Trophoblast cell (in vitro differentiated cells and primary cell): ENCODE measurements at regions not wholly inside any gene's neighbourhood (a gene's known extent, or its start where the extent isn't known, plus 50 kb on each side); places are given as distances from the start of the nearest gene placed in this dataset.

ENCODE experiments used
- DNase-seq, 2 donors: peaks; one replicate each; pipeline ENCODE4 v3.0.0-alpha.2; 2016
- H2AFZ ChIP-seq: 2 replicates; pipeline ENCODE4 v1.6.1; 2013; ENCODE audit warnings: low read length, moderate library complexity, mild to moderate bottlenecking; ENCODE audit not compliant: insufficient read depth, poor library complexity
- H2AK5ac ChIP-seq: 2 replicates; pipeline ENCODE4 v1.6.1; 2013; ENCODE audit warnings: mild to moderate bottlenecking, low read length
- H2BK120ac ChIP-seq: 2 replicates; pipeline ENCODE4 v1.6.1; 2013; ENCODE audit warnings: low read length, mild to moderate bottlenecking, moderate library complexity; ENCODE audit not compliant: insufficient read depth, poor library complexity
- H2BK12ac ChIP-seq: 2 replicates; pipeline ENCODE4 v1.6.1; 2013; ENCODE audit warnings: mild to moderate bottlenecking, low read length, moderate library complexity
- H2BK5ac ChIP-seq: 2 replicates; pipeline ENCODE4 v1.6.1; 2013; ENCODE audit warnings: low read length, low read depth, moderate library complexity, mild to moderate bottlenecking; ENCODE audit not compliant: poor library complexity
- H3K14ac ChIP-seq: 2 replicates; pipeline ENCODE4 v1.6.1; 2013; ENCODE audit warnings: mild to moderate bottlenecking, low read length
- H3K18ac ChIP-seq: 2 replicates; pipeline ENCODE4 v1.6.1; 2013; ENCODE audit warnings: mild to moderate bottlenecking, low read length
- H3K23ac ChIP-seq: 2 replicates; pipeline ENCODE4 v1.6.1; 2013; ENCODE audit warnings: low read length
- H3K27ac ChIP-seq: 2 replicates; pipeline ENCODE4 v1.5.1; 2013; ENCODE audit warnings: low read depth, mild to moderate bottlenecking, inconsistent platforms, low read length, moderate library complexity
- H3K27me3 ChIP-seq: 2 replicates; pipeline ENCODE4 v1.6.1; 2013; ENCODE audit warnings: inconsistent platforms, mild to moderate bottlenecking, low read length, moderate library complexity; ENCODE audit not compliant: insufficient read depth
- H3K36me3 ChIP-seq, 2 experiments: 1 replicate in 1 of 2; 2 replicates in 1 of 2; pipeline ENCODE4 v1.6.1; 2013; ENCODE audit warnings: low read length in 2 of 2, mild to moderate bottlenecking in 2 of 2, moderate library complexity in 1 of 2; ENCODE audit not compliant: insufficient read depth in 2 of 2, control insufficient read depth in 1 of 2
- H3K4ac ChIP-seq: 2 replicates; pipeline ENCODE4 v1.6.1; 2013; ENCODE audit warnings: low read depth, mild to moderate bottlenecking, low read length, moderate library complexity
- H3K4me1 ChIP-seq, 2 experiments: 1 replicate in 1 of 2; 2 replicates in 1 of 2; pipeline ENCODE4 v1.6.1; 2013; ENCODE audit warnings: low read length in 2 of 2, mild to moderate bottlenecking in 2 of 2, moderate library complexity in 1 of 2; ENCODE audit not compliant: insufficient read depth in 2 of 2, control insufficient read depth in 1 of 2
- H3K4me2 ChIP-seq: 2 replicates; pipeline ENCODE4 v1.6.1; 2013; ENCODE audit warnings: inconsistent platforms, mild to moderate bottlenecking, low read length, moderate library complexity
- H3K4me3 ChIP-seq: 2 replicates; pipeline ENCODE4 v1.5.1; 2013; ENCODE audit warnings: mild to moderate bottlenecking, low read depth, low read length, inconsistent platforms
- H3K79me1 ChIP-seq: one replicate; pipeline ENCODE4 v1.6.1; 2013; ENCODE audit warnings: low read length
- H3K79me2 ChIP-seq: 2 replicates; pipeline ENCODE4 v1.6.1; 2013; ENCODE audit warnings: low read length, mild to moderate bottlenecking; ENCODE audit not compliant: control insufficient read depth, insufficient read depth, poor library complexity
- H3K9ac ChIP-seq: 2 replicates; pipeline ENCODE4 v1.6.1; 2013; ENCODE audit warnings: mild to moderate bottlenecking, low read length
- H3K9me3 ChIP-seq: 2 replicates; pipeline ENCODE4 v1.6.1; 2013; ENCODE audit warnings: low read depth, mild to moderate bottlenecking, control low read depth, inconsistent platforms, low read length; ENCODE audit not compliant: insufficient read depth
- H4K12ac ChIP-seq: 2 replicates; pipeline ENCODE4 v1.6.1; 2013; ENCODE audit warnings: low read depth, mild to moderate bottlenecking, low read length, moderate library complexity
- H4K8ac ChIP-seq: 2 replicates; pipeline ENCODE4 v1.6.1; 2013; ENCODE audit warnings: low read depth, mild to moderate bottlenecking, low read length, moderate library complexity
- H4K91ac ChIP-seq: one replicate; pipeline ENCODE4 v1.6.1; 2013; ENCODE audit warnings: low read depth, mild to moderate bottlenecking, low read length, moderate library complexity
- WGBS: extraction: QIAGEN DNeasy Blood & Tissue Kit; methylation state at CpG from one replicate; pipeline ENCODE4 v1.1.7; 2013; ENCODE audit warnings: missing lambda C conversion rate; ENCODE audit not compliant: insufficient read length, insufficient coverage; ENCODE audit errors: extremely low coverage; 5-methylcytosine and 5-hydroxymethylcytosine counted together

DNA sequence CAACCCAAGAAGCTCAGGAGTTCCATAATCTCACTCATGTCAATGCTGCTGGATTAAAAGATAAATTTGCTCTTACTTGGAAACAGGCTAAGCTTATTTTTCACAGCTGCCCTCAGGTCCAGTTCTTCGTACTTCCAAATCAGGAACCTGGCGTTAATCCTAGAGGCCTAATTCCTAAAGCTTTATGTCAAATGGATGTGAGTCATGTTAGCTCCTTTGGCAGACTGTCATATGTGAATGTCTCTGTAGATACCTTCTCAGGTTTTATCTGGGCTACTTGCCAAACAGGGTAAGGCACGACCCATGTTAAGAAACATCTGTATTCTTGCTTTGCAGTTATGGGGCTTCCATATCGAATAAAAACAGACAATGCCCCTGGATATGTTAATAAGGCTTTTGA, 504.6 kb downstream of the ALG10 start:
- no peak overlapping the region for H2BK120ac ChIP-seq
- no peak overlapping the region for H3K18ac ChIP-seq
- no CpG with 5 or more reads among the region's 4 CpGs for WGBS
- H4K12ac ChIP-seq = no peak overlapping the region
- H3K4me1 ChIP-seq = no peaks in the 10 kb centered on the region
- no peak overlapping the region for H3K4me2 ChIP-seq
- no peak overlapping the region for H2BK5ac ChIP-seq
- no peak overlapping the region for H3K4ac ChIP-seq
- peaks cover 4% of the 10 kb centered on the region for H3K9me3 ChIP-seq
- peak in 1 of 2 donors; percentile 50 for DNase-seq
- no peak overlapping the region for H3K27ac ChIP-seq
- no peak overlapping the region for H2BK12ac ChIP-seq
- H4K8ac ChIP-seq = no peak overlapping the region
- H3K23ac ChIP-seq = no peak overlapping the region
- H3K27me3 ChIP-seq = no peaks in the 10 kb centered on the region
- no peak overlapping the region for H3K9ac ChIP-seq
- H2AFZ ChIP-seq = no peak overlapping the region
- no peak overlapping the region for H3K4me3 ChIP-seq
- H3K79me1 ChIP-seq = no peaks in the 10 kb centered on the region
- no peak overlapping the region for H4K91ac ChIP-seq
- H3K36me3 ChIP-seq = no peaks in the 10 kb centered on the region
- H3K14ac ChIP-seq = no peak overlapping the region
- H3K79me2 ChIP-seq = no peaks in the 10 kb centered on the region
- no peak overlapping the region for H2AK5ac ChIP-seq

DNA sequence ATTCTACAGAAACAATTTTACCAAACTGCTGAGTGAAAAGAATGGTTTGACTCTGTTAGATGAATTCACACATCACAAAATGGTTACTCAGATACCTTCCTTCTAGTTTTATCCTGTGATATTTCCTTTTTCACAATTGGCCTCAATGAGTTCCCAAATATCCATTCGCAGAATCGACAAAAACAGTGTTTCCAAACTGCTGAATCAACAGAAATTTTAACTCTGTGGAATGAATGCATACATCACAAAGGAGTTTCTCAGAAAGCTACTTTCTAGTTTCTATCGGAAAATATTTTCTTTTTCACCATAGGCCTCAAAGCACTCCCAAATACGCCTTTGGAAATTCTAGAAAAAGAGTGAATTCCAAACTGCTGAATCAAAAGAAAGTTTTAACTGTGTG, 525.0 kb downstream of the ALG10 start:
- no peaks in the 10 kb centered on the region for H3K4me1 ChIP-seq
- H3K4me2 ChIP-seq = no peak overlapping the region
- H3K79me2 ChIP-seq = no peaks in the 10 kb centered on the region
- no peak overlapping the region for H3K27ac ChIP-seq
- H2AK5ac ChIP-seq = no peak overlapping the region
- no peak overlapping the region for H3K14ac ChIP-seq
- no peak overlapping the region for H2BK120ac ChIP-seq
- no peak overlapping the region for H3K4me3 ChIP-seq
- H3K9me3 ChIP-seq = no peaks in the 10 kb centered on the region
- no peak overlapping the region for H3K23ac ChIP-seq
- no peak overlapping the region for H4K12ac ChIP-seq
- no peaks in the 10 kb centered on the region for H3K27me3 ChIP-seq
- H3K79me1 ChIP-seq = no peaks in the 10 kb centered on the region
- no peak overlapping the region for H3K9ac ChIP-seq
- H2BK5ac ChIP-seq = no peak overlapping the region
- H3K4ac ChIP-seq = no peak overlapping the region
- no peak overlapping the region for H2BK12ac ChIP-seq
- no peak for DNase-seq
- WGBS = no CpG with 5 or more reads among the region's 4 CpGs
- no peak overlapping the region for H3K18ac ChIP-seq
- H4K8ac ChIP-seq = no peak overlapping the region
- no peaks in the 10 kb centered on the region for H3K36me3 ChIP-seq
- no peak overlapping the region for H4K91ac ChIP-seq
- no peak overlapping the region for H2AFZ ChIP-seq

DNA sequence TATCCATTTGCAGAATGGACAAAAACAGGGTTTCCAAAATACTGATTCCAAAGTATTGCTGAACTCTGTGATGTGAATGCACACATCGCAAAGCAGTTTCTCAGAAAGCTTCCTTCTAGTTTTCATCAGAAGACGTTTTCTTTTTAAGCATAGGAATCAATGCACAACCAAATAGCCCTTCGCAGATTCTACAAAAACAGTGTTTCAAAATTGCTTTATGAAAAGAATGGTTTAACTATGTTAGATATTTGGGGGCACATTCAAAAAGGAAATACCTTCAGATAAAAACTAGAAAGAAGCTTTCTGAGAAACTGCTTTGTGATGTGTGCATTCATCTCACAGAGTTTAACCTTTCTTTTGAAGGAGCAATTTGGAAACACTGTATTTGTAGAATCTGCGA, 569.7 kb downstream of the ALG10 start:
- Histone ChIP-seq H3K36me3 (no peaks in the 10 kb centered on the region), H3K27ac (no peak overlapping the region), H3K9ac (no peak overlapping the region), H2BK120ac (no peak overlapping the region), H3K18ac (no peak overlapping the region), H3K4me3 (no peak overlapping the region), H3K14ac (no peak overlapping the region), H3K9me3 (peaks cover 15% of the 10 kb centered on the region), H3K4me2 (no peak overlapping the region), H3K79me1 (no peaks in the 10 kb centered on the region), H4K91ac (no peak overlapping the region), H2AFZ (no peak overlapping the region), H2BK5ac (no peak overlapping the region), H4K8ac (no peak overlapping the region), H3K27me3 (no peaks in the 10 kb centered on the region), H3K4ac (no peak overlapping the region), H4K12ac (no peak overlapping the region), H3K23ac (no peak overlapping the region), H2AK5ac (no peak overlapping the region), H3K4me1 (no peaks in the 10 kb centered on the region), H3K79me2 (no peaks in the 10 kb centered on the region), H2BK12ac (no peak overlapping the region)
- DNase-seq = no peak
- WGBS = no CpG with 5 or more reads among the region's 4 CpGs

DNA sequence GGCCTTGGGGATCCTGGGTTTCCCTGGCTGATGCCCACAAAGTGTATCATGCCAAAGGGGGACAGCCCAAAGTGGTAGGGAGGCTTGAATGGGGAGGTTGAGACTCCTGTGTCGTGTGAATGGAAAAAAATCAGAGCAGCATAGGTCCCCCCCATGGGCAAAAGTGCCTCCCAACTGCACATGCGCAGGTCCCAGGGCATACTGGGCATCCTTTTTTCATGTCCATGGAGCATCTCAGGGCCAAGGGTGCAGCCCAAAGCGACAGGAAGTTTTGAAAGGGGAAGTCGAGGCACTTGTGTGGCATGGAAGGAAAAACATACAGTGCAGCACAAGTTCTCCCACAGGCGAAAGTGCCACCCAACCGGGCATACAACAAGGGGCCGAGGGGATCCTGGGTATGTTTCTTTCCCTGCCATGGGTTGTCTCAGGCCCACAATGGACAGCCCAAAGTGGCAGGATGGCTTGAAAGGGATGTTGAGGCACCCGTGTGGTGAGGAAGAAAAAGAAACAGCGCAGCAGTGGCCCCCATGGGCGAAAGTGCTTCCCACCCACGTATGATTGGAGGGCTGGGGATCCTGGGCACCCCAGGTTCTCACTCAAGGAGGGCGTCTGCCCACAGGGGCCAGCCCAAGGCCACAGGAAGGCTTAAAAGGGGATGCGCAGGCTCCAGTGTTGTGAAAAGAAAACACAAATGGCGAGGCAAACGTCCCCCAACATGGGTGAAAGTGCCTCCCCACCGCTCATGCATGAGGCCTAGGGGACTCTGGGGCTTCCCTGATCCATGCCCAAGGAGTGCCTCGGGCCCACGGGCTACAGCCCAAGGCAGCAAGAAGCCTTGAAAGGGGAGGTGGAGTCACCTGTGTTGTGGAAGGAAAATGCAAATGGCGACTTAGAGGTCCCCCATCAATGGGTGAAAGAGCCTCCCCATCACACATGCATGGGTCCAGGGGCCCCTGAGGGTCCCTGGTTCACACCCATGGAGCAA, 573.7 kb downstream of the ALG10 start:
- WGBS = no CpG with 5 or more reads among the region's 19 CpGs
- no peak overlapping the region for H2BK12ac ChIP-seq
- no peak overlapping the region for H2BK120ac ChIP-seq
- H3K36me3 ChIP-seq = no peaks in the 10 kb centered on the region
- no peaks in the 10 kb centered on the region for H3K27me3 ChIP-seq
- H3K4ac ChIP-seq = no peak overlapping the region
- no peak overlapping the region for H4K8ac ChIP-seq
- peaks cover 54% of the 10 kb centered on the region for H3K9me3 ChIP-seq
- H3K4me1 ChIP-seq = no peaks in the 10 kb centered on the region
- no peak overlapping the region for H3K4me2 ChIP-seq
- no peaks in the 10 kb centered on the region for H3K79me1 ChIP-seq
- H3K4me3 ChIP-seq = no peak overlapping the region
- no peak overlapping the region for H3K14ac ChIP-seq
- no peak overlapping the region for H2AK5ac ChIP-seq
- no peak for DNase-seq
- no peak overlapping the region for H3K9ac ChIP-seq
- no peak overlapping the region for H2BK5ac ChIP-seq
- no peaks in the 10 kb centered on the region for H3K79me2 ChIP-seq
- no peak overlapping the region for H2AFZ ChIP-seq
- no peak overlapping the region for H3K23ac ChIP-seq
- no peak overlapping the region for H3K27ac ChIP-seq
- H4K91ac ChIP-seq = no peak overlapping the region
- H4K12ac ChIP-seq = no peak overlapping the region
- no peak overlapping the region for H3K18ac ChIP-seq
